ENCODE measurements at regions not wholly inside any gene's neighbourhood (a gene's known extent, or its start where the extent isn't known, plus 50 kb on each side); places are given as distances from the start of the nearest gene placed in this dataset.

DNA sequence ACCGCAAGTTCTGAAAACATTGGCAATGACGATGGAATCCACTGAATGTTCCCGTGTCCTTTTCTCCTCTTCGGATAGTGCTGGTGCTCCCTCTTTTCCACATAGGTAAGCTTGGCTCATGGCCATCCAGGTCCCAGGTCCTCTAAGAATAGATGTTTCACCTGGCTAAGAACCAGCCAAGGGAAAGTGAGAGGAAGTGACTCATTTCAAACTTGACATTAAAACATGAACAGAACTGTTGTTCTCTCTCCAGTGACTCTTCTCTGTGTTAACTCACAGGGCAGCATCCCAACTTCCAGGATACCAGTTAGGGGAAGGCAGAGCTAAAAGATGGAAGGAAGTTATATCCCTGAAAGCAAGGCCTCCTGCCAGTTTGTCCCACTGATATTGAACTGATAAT lies 493.8 kb upstream of the CHRM3 start:
- no peak for DNase-seq

DNA sequence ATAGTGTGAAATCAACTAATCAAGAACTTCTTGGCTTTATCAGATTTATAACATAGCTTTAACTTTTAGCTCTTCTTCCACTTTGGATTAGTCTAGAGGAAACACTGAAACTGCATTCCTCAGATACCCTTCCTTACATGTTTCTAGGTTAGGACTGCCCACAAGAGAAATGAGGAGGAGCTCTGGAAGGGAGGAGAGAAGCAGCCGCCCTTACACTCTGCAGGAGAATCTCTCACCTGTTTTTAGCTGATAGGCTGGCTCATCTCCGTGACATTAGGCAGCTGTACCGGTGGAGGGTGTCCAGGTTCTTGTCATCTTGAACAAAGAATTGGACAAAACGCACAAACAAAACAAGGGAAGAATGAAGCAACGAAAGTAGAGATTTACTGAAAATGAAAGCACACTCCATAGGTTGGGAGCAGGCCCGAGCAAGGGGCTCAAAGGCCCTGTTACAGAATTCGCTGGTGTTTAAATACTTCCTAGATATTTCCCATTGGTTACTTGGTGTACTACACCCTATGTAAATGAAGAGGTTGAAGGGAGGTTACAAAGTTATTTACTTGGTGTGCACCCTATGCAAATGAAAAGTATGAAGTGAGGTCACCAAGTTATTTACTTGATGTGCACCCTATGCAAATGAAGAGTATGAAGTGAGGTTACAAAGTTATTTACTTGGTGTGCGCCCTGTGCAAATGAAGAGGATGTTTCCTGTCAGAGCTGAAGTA lies 524.9 kb upstream of the CHRM3 start:
- DNase-seq = no peak

DNA sequence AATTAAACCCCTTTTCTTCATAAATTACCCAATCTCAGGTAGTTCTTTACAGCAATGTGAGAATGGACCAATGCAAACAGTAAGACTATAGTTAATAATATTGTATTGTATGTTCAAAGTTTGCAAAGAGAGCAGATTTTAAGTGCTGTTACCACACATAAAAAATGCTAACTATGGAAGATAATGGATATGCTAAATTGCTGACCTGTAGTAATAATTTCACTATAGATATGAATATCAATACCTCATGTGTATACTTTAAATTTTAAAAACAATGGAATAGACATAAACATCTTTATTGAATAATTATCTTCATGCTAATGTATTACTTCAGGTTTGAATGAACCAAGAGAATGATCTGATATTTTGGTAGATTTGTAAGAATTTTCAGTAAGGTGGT lies 552.4 kb upstream of the CHRM3 start:
- no peak for DNase-seq

DNA sequence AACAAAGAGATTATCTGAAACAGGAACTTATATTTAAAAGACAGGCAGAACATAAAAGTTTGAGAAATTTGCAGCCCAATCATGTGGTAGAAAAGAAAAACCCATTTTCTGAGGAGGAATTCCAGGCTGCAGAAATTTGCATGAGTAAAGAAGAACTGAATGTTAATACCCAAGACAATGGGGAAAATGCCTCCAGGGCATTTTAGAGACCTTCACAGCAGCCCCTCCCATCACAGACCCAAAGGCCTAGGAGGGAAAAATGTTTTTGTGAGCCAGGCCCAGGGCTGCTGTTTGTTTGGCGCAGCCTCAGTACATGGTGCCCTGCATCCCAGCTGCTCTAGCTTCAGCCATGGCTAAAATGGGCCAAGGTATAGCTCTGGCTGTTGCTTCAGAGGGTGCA lies 554.3 kb upstream of the CHRM3 start:
- DNase-seq = no peak

DNA sequence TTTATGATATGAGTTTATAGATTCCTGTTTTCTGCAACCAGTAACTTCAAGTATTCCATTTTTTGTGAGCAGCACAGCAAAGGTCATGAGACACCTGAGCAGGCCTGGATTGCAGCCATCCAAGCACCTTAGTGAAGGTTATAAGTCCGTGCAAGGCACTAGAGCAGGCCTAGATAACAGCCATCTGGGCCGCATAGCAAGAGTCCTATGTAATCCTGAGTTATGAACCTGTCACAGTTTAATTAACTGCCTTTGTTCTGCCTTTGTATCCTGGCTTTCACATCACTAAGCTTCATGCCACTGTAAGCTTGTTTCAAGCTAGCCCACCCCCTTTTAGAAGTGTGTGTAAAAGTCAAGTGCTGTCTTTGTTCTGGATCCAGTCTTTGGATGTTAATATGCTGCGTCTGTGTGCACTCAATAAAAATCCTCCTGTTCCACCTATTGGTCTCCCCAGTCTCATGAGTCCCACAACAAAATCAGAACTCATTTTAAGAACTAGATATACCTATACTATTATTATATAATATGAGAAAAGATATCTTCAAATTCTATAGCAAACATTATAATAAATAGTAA lies 556.2 kb upstream of the CHRM3 start:
- DNase-seq = no peak

DNA sequence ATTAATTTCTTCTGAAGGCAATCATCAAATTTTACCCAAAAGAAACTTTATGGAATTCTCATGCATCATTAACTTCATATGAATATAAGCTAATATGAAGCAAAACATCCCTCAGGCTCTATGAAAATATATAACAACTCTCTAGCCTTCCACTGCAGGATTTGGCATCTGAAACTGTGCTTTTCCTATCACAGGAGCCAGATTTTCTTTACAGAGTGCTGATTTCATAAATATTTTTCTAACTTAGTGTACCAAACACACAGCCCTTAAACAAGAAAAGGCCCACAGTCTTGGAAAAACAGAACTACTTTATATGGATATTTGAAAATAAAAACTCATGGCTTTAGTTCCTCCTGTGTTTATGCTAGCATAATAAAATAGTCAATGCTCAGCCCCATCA lies 559.5 kb upstream of the CHRM3 start:
- DNase-seq = no peak

DNA sequence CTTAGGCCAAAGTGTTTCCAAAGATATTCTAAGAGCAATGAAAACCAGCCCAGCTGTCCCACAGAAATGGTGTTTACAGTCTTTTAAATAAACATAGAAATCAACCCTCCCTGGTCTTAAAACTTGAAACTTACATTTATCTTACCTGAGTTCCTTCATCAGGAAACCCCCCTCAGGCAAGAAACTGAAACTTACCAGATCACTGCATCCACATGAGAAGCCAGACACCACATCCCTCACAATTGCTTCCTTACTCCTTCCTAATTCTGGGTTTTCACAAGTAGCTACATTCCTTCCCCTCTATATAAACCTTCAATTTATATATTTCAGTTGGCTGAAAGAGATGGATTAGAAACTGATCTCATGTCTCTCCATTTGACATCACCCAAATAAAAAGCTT lies 563.0 kb upstream of the CHRM3 start:
- no peak for DNase-seq

DNA sequence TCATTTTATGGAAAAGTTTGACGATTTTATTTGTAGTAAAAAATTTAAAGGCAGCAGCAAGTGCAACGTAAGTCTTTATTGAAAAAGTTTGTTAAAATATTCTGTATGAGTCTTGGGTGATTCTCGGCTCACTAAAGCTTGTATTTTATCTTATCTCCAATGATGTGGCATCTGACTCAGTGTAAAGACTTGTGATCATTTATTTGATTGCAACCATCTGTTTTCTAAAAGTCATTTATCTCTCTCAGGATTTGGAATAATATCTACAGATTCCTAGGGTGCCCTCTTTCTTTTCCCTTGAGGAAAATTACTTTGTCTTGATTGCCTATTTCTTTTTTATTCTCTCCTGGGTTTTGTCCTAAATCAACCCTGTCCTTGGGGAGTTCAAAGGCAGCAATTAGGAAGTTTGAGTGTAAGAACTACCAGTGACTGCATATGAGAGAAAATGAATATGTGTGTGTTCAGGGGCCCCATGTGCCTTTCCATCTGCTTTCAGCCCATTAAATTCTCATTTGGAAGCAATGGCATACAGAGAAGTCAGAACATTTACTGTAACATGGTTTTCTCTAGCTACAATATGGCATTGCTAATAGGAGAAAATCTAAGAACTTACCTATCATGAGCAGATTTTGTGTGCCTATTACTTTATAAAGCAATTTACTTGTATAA lies 575.0 kb upstream of the CHRM3 start:
- no peak for DNase-seq

DNA sequence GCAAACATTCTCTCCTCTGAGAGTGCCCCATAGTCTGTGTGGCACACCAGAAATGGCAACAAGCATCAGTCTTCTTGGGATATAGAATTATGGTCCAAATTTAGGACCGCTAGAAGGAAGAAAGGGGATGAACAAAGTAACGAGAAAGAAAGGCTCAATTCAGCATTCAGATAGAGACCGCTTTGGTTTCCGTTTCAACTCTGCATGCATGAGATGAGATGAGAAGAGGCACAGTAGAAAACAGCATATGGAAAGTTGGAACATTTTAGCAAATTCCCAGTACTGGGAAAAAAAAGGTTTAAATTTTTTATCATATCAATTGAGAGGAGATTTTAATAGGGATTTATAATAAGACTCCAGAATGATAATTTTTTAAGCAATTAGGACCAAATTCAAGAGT lies 595.5 kb upstream of the CHRM3 start:
- DNase-seq = no peak

DNA sequence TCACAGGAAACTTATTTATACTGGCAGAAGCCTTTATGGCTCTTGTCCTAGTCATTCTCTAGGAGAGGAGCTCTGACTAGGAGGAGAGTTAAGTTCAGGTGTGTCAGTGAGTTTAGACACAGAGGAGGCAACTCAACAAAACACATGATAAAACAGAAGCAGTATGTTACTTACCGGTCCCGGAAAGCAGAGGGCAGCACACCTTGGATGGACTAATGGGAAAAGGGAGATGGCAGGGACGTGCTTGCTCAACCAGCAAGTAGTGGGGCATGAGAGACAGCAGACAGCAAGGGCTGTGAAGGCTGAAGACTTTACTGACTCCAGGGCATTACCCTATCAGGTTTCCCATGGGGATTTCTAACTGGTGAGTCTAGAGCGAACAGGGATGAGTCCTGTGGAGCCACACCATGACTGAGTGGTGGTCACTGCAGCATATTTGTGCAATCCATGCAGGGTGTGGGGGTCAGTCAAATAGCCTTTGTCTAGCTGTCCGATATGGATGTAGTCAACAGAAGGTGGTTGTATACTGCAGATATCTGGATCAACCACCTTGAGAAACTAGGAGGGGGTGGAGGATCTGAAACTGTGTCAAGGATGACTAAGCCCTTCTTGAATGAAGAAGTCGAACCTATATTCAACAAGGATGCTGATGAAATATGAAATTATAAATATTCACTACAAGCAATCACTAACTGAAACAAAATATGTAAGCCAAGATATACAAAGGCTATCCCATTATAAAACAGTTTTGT lies 596.3 kb upstream of the CHRM3 start:
- no peak for DNase-seq

DNA sequence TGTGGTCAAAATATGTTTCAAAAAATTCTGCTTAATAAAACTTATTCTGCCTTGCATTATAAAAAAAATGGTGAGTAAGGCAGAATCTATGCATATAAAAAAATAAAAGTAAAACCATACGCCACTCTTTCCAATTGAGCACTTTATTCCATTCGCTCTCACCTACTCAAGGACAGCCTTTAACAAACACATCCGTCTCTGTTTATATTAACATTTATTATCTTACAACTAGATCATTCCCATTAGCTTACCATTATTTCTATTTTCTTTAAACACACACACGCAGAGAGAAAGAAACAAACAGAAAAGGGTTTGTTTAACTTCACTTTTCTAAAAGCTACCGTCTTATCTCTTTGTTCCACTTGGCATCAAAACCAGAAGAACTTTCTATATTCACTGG lies 598.9 kb upstream of the CHRM3 start:
- DNase-seq = no peak

DNA sequence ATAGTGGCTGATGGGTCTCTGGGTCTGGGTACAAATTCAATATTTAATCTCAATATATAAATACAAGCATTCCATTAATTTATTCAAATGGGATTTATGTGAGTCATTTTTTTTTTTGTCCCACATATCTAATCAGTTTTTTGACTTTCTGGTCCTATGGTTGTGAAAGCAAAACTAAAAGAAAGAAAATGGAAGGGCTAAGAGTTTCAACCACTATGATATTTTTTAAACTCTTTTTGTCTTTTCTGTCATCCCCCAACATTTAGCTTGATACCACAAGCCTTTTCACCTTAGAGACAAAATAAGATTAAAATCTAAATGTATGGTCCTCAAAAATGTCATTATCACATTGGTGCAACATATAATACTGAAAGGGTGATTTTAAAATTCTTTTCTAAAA lies 602.7 kb upstream of the CHRM3 start:
- no peak for DNase-seq

DNA sequence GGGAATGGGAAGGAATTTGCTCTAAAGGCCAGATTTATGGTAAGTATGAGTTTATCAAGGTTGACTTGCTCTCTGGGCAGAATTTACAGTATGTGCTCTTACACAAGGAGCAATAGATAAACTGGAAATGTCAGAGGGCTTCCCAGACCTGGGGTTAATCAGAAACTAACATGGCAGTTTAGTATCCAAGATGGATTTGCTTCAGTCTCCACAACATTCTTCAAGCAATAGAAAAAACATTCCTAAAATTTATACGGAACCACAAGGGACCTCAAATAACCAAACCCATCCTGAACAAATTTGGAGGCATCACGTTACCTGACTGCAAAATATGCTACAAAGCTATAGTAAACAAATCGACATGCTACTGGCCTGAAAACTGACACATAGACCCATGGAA lies 606.7 kb upstream of the CHRM3 start:
- no peak for DNase-seq

DNA sequence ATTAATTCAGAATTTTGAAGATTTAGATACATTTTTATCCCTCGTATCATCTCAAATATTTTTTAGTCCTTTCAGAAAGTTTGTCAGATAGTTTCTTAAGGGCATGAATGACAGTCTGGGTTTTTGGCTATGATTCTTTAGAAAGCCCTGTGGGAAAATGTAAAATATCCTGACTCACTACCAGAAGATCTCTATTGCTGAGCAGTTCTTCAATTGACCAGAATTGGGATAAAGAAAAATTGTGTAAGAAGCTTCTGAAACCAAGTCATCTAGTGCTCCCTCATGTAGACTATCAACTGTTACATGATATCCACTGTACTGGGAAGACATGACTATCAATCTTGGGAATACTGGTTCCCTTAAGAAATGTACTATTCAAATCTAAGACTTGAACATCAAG lies 608.3 kb upstream of the CHRM3 start:
- DNase-seq = no peak

DNA sequence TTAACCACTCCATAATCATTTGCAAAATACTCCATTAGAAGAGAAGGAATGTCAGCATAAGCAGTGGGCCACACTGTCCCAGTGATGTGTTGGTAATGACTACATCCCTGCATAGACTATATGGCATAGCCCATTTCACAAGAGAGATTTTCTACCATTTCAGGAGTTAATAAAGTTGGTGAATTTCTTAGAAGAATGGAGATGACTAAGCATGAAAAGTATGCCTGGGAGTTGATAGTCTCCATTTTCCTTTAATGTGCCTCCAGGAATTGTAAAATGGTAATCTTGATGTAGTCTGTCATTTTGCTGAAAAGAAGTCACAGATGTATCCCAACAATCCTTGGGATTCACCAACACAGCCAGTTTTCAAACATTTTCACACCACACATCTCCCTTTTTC lies 608.8 kb upstream of the CHRM3 start:
- no peak for DNase-seq

DNA sequence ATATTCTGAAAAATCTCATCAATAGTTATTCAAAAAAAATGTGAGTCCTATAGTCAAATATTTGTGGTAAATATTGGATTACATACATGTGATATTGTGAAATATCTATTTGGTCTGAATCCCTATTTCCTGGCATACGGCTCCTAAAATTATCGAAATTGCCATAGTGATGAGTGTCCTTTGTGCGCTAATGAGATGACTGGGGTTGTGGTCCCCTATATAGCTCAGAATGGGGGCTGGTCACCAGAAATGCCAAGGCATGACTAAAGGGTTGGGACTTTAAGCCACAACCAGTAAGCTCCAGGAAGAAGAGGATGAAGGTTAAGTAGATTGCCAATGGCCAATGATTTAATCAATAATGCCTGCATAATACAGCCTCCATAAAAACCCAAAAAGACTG lies 610.2 kb upstream of the CHRM3 start:
- DNase-seq = no peak

DNA sequence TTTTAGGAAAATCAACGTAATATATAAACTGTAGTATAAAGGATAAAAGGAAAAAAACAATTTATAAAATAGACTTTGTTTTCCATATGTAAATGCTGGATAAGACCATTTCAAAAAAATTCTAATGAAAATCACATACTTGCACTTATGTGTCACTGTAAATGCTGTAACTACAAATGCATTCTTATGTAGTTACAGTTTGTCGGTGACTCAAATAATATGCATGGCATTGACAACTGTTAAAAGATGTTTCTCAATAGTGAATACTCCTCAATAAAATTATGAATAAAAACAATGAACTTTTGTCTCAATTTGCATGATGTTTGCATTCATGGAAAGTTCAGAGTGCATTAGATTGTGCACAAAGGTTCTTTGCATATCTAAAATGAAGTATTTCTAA lies 614.0 kb upstream of the CHRM3 start:
- DNase-seq = no peak

DNA sequence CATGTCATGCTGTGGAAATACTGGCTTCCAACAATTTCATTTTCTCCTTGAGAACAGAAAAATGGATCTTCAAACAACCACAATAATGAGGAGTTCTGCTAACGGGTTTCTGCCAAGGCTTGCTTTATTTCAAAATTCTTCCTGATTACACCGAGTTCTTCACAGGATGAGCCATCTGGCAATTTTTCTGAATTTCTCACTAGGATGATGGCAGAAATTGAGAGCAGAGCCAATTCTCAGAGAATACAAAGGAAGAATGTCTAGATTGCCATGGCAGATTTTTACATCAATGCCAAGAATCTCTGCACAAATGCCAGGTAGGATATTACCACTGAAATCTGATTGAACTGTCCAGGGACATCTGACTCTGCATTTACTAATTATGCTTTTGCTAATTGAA lies 619.0 kb upstream of the CHRM3 start:
- no peak for DNase-seq

DNA sequence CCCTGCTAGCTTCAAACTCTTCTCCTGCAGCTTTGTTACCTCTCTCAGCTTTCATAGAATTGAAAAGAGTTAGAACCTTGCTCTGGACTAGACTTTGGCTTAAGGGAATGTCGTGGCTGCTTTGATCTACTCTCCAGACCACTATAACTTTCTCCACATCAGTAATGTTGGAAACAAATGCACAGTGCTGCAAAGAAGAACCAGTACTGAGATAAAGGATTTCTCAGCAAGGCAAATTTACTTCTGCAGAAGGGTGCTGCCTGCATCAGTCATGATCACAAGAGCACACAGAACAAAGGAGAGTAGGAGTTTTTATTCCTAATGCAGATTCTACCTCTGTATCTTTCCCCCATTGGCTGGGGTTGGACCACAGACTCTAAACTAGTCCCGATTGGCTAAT lies 621.6 kb upstream of the CHRM3 start:
- no peak for DNase-seq

DNA sequence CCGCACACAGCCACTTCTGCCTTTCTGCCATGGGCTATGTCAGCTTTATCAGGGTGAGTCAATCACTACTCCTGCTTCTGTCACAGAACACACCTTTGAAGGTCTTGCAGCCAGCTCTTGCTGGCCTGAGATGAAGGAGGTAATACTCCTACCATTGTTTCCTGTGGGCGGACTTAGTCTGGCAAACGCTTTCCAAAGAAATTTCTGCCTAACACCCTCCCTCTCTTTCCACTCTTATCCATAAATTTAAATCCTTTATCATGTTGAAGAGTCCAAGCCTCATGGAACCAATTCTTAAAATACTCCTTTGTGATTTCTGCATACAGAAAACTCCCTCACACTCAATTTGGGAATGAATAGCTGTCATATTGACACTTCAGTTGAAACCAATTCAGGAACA lies 633.1 kb upstream of the CHRM3 start:
- no peak for DNase-seq

DNA sequence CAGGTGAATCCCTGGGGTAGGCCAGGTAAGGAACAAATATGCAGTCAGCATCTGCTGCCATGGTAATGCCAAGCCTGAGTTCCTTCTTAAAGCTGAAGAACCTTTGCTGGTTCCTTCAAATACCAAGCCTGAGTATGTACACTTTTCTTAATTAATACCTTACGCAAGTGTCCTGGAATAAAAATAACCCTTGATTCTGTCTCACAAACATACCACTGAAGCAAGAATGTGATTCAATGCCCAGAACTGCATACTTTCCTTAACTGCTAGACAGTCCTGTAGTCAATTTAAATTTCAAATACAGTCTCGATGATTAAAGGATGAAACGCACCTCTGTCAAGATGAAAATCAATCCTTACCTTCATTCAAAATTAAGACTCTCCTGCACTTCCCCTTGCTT lies 634.0 kb upstream of the CHRM3 start:
- no peak for DNase-seq

DNA sequence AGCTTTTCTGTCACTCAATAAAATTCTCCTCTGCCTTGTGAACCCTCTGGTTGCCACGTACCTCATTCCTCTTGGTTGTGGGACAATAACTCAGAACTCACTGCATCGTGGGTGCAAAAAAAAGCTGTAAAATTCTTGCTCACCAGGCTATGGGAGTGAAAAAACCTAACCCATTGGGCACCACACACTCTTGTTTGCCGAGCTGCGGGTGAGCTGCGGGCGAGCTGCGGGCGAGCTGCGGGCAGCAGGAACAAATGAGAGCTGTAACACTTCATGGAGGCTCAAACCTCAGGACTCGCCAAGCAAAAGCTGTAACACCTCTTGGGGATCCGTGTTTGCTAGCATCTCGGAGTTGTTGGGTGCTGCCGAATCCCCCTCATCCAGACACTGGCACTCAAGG lies 641.3 kb upstream of the CHRM3 start:
- no peak for DNase-seq

DNA sequence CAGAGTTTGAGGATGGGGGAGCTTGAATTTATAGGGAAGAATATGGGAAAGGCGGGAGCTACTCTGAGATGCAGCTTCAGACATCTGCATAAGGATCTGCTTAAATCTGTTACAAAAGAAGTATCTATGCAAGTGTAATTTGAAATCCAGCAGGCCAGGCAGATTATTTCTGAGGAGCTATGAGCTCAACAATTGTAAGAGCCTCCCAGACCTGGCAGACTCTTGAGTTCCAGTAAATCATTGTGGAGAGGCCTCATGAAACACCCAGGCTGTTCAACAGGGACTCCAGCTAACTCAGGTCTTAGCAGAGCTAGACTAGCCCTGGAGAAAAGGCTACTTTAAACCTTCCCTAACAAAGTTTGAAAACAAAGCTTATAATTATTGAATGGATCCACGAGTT lies 647.5 kb upstream of the CHRM3 start:
- no peak for DNase-seq

DNA sequence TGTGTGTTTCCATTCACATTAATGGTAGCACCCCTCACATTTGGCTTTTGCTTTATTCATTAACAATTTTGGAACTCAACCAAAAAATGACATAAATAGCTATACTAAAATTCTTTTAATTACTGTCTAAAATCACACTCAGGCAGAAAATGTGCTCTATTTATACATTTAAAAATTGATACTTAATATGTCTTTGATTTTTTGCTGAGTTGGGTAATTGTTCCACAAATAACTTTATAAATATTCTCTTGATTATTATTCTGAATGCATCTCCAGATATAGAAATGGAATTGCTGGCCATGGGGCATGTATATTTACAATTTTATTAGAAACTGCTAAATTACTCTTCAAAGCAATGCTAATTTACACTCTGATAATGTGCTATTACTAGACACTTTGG lies 658.7 kb upstream of the CHRM3 start:
- no peak for DNase-seq

Measured in stimulated activated CD4-positive, alpha-beta T cell treated with anti-CD3 and anti-CD28 coated beads, Interleukin-12 subunit alpha, Interleukin-12 subunit beta, amount 100 ng/mL, for 4 hours (primary cell).